SKM-1 (cell line): ENCODE measurements at regions not wholly inside any gene's neighbourhood (a gene's known extent, or its start where the extent isn't known, plus 50 kb on each side); places are given as distances from the start of the nearest gene placed in this dataset.
"Not testable (repeated sequence)": the region's sequence is repeated elsewhere in the genome, so short reads cannot be mapped to it uniquely, and the experiment has no call there.

Experiments
- DNase-seq: peaks from one replicate; lab custom pipeline; 2025; ENCODE audit not compliant: unreplicated experiment; lab: John Stamatoyannopoulos, UW

DNA sequence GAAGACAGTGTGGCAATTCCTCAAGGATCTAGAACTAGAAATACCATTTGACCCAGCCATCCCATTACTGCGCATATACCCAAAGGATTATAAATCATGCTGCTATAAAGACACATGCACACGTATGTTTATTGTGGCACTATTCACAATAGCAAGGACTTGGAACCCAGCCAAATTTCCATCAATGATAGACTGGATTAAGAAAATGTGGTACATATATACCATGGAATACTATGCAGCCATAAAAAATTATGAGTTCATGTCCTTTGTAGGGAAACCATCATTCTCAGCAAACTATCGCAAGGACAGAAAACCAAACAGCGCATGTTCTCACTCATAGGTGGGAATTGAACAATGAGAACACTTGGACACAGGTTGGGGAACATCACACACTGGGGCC lies 729.6 kb upstream of the ARPP21 start:
- DNase-seq, result not testable (repeated sequence)

- DNase-seq, result no peak
Observed at GRCh38 chr3:34919025-34919424, 720.3 kb upstream of the ARPP21 start.

GRCh38 chr3:34920806-34921205 lies 718.5 kb upstream of the ARPP21 start:
- no peak for DNase-seq

DNA sequence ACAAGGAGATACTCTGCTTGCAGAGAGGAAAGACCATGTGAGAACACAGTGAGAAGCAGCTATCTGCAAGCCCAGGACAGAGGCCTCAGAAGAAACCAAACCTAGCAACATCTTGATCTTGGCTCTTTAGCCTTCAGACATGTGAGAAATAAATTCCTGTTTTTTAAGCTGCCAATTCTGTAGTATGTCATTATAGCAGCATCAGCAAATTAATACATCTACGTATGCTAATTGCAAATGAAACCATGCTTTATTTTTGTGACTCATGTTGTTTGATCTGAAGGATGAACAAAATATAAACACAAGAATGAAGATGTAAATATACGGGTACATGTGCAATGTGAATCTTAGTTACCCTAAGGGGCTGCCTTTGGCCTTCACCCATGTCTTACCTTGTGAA lies 714.4 kb upstream of the ARPP21 start:
- DNase-seq, result no peak

DNA sequence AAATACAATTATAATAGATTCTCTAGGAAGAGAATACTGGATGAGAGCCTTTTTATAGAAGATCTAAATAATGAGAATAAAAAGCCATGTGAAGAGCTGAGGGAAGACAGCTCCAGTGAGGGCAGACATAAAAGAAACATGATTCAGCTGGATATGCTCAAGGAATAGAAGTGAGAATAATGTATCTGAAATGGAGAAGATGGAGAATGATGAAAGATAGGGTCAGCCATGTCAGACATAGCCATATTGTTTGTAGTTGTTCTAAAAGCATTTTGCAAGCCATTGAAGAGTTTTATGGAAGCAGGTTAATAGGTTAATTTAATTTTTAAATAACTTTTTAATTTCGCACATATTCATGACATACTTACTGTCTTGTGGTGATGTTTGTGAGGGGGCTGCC lies 713.5 kb upstream of the ARPP21 start:
- no peak for DNase-seq

DNA sequence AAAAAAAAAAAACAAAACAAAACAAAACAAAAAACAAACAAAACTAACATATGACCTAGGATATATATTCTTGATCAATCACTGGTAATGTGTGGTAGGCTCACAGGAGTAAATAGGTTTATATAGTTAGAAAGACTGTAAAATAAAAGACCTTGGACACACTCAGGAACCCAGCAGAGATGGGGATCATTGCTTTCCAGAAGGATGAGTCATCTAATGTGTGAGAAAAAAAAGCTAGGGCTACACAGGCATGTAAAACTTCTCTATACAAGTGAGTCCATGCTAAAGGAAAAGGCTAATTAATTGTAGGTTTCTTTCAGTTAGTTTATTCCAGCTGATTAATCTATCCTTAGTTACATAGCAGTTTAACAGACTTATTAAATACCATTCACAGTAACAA lies 710.3 kb upstream of the ARPP21 start:
- DNase-seq, result no peak

DNA sequence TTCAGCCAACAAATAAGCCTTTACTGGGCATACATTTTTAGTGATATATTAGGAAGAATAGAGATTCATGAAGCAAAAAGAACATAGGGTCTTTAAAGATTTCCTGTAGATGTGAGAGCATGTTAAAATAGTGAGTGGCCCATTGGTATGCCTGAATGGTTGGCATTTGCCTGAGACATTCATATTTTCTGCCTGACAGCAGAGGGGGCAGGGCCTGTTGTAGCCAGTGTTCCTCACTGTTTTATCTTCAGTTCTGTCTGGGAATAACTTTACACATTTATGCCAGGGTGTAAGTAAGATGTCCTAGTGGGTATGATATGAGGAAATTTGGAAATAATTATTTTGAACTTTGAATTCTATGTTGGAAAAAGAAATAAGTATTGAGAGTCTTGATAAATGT lies 704.7 kb upstream of the ARPP21 start:
- no peak for DNase-seq

- DNase-seq, result no peak
Observed at GRCh38 chr3:34938784-34939183, 700.5 kb upstream of the ARPP21 start.

- no peak for DNase-seq
Observed at GRCh38 chr3:34942256-34942655, 697.1 kb upstream of the ARPP21 start.

DNA sequence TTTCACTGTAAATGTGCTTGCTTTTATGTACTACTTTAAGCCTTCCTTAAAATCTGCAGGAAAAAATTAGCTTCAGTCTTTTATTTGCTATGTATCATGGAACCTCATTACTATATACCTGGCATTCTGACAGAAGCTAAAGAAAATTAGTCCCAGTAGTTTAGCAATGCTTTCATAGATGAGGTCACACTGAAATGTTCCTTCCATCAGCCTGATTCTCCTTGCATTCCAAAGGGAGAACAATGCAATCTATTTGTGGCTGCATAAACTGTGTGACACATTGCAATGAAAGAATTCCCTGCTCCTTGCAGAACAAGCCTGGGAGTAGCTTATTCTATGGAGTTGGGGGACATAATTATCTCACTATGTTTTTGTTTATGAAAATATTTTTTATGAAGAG lies 691.5 kb upstream of the ARPP21 start:
- DNase-seq, result no peak

GRCh38 chr3:34948517-34948916 lies 690.8 kb upstream of the ARPP21 start:
- no peak for DNase-seq

- no peak for DNase-seq
Observed at GRCh38 chr3:34955680-34956079, 683.6 kb upstream of the ARPP21 start.

- DNase-seq, result peak; percentile 38
Observed at GRCh38 chr3:34956511-34956910, 682.8 kb upstream of the ARPP21 start.

GRCh38 chr3:34957677-34958076 lies 681.6 kb upstream of the ARPP21 start:
- peak; percentile 15 for DNase-seq

DNA sequence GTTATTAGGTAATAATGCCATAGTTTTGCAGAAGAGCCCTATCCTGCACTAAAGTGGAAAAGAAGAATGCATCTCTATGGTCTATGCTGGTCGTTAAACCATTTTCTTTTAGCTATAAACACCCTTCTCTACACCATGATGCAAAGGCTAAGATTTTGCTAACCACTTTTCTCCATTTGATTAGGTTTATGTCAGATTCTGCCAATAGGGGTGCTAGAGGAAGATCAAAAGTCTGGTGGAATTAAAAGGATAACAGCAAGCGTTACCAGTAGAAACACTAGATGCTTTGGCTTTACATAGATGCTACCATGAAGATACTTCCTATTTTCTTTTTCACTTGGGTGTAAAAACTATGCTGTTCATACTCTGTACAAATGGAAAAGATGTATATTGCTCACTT lies 669.8 kb upstream of the ARPP21 start:
- DNase-seq, result no peak

- DNase-seq, result no peak
Observed at GRCh38 chr3:34972481-34972880, 666.8 kb upstream of the ARPP21 start.

- DNase-seq, result no peak
Observed at GRCh38 chr3:34973586-34973985, 665.7 kb upstream of the ARPP21 start.

DNA sequence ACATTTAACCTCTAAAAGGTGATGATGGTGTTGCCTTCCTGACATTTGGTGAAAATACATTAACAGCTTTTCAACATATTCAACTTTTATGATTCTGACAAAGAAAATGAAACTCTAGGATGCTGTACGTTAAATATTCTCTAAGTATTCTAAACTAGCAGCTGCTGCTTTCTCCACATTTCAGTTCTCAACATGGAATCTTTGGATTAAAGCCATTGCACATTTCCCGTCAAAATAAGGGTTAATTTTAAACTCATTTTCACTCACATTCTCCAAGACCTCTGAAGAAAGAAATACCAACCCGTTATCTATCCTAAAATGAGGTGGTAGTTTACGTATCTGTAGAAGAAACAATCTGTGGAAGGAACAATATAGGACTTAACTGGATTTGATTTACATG lies 655.7 kb upstream of the ARPP21 start:
- no peak for DNase-seq

DNA sequence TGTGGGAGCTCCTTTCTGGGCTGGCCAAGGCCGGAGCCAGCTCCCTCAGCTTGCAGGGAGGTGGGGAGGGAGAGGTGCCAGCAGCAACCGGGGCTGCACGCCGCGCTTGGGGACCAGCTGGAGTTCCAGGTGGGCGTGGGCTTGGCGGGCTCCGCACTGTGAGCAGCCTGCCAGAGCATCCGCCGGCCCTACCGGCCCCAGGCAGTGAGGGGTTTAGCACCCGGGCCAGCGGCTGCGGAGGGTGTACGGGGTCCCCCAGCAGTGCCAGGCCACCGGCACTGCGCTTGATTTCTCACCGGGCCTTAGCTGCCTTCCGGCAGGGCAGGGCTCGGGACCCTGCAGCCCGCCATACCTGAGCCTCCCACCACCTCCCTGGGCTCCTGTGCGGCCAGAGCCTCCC lies 651.0 kb upstream of the ARPP21 start:
- DNase-seq, result no peak

GRCh38 chr3:34995796-34996430 lies 643.4 kb upstream of the ARPP21 start:
- DNase-seq, result no peak

- DNase-seq, result no peak
Observed at GRCh38 chr3:34998902-34999301, 640.4 kb upstream of the ARPP21 start.

- no peak for DNase-seq
Observed at GRCh38 chr3:35012214-35012613, 627.1 kb upstream of the ARPP21 start.

GRCh38 chr3:35028157-35028556 lies 611.2 kb upstream of the ARPP21 start:
- no peak for DNase-seq
